ENCODE measurements at regions not wholly inside any gene's neighbourhood (a gene's known extent, or its start where the extent isn't known, plus 50 kb on each side); places are given as distances from the start of the nearest gene placed in this dataset.

DNA sequence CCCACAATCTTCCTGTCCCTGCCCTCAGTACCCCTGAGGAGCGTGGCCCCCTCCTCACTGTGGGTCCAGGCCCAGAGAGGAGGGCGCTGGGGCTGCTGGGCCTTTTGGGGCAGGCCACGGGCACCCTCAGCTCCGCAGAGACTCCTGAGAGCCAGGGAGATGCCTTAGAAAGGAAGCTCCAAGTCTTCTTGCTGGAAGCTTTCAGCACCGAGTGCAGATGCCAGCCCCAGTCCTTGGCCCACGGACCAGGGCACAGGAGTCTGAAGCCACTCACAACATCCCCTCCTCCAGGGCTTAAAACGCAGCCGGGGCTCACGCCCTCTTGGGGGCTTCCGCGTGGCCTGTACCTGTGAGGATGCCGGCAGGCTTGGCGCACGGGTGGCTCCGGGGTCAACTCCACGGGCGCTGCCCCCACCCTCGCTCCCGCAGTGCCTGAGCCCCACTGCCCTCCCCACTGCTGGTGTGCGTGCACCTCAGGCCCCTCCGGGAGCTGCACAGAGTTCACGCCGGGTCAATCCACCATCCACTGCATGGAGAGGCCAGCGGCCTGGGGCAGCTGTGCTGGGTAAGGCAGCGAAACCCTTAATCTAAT, 72.1 kb upstream of the CTDP1 start:
- no peak for TF ChIP-seq POLR2A (IDR thresholded peaks at IDR 0.05)
- TF ChIP-seq, protein P1, sequence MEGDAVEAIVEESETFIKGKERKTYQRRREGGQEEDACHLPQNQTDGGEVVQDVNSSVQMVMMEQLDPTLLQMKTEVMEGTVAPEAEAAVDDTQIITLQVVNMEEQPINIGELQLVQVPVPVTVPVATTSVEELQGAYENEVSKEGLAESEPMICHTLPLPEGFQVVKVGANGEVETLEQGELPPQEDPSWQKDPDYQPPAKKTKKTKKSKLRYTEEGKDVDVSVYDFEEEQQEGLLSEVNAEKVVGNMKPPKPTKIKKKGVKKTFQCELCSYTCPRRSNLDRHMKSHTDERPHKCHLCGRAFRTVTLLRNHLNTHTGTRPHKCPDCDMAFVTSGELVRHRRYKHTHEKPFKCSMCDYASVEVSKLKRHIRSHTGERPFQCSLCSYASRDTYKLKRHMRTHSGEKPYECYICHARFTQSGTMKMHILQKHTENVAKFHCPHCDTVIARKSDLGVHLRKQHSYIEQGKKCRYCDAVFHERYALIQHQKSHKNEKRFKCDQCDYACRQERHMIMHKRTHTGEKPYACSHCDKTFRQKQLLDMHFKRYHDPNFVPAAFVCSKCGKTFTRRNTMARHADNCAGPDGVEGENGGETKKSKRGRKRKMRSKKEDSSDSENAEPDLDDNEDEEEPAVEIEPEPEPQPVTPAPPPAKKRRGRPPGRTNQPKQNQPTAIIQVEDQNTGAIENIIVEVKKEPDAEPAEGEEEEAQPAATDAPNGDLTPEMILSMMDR (IDR thresholded peaks at IDR 0.05): no peak

Measured in lower leg skin (tissue), 3 donors.